ENCODE measurements at regions not wholly inside any gene's neighbourhood (a gene's known extent, or its start where the extent isn't known, plus 50 kb on each side); places are given as distances from the start of the nearest gene placed in this dataset.
"Not testable (repeated sequence)": the region's sequence is repeated elsewhere in the genome, so short reads cannot be mapped to it uniquely, and the experiment has no call there.

DNA sequence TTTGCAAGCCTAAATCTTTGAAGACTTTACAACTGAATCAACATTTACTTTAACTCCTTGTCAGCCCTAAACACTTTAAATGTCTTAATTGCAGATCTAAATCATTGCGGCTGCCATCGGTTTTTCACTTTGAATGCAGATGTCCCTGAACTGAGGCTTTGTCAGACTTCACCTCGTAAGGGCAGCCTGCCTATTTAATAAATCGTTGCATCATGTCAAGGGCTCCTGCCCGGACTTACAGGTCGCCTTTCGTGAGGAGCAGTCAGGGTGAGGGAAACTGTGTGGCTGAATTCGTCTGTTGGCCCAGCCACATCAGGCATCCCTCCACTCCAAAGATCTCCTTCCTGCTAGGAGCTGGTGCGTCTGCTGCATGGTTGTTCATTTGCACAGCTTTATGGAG lies 368.2 kb upstream of the NPVF start:
- DNase-seq (ENCODE audit: insufficient read length, low spot score) (no peak), FAIRE-seq (no peak)
- TF ChIP-seq, protein P1, sequence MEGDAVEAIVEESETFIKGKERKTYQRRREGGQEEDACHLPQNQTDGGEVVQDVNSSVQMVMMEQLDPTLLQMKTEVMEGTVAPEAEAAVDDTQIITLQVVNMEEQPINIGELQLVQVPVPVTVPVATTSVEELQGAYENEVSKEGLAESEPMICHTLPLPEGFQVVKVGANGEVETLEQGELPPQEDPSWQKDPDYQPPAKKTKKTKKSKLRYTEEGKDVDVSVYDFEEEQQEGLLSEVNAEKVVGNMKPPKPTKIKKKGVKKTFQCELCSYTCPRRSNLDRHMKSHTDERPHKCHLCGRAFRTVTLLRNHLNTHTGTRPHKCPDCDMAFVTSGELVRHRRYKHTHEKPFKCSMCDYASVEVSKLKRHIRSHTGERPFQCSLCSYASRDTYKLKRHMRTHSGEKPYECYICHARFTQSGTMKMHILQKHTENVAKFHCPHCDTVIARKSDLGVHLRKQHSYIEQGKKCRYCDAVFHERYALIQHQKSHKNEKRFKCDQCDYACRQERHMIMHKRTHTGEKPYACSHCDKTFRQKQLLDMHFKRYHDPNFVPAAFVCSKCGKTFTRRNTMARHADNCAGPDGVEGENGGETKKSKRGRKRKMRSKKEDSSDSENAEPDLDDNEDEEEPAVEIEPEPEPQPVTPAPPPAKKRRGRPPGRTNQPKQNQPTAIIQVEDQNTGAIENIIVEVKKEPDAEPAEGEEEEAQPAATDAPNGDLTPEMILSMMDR (IDR thresholded peaks at IDR 0.05; ENCODE audit: insufficient read depth, missing control alignments) = no peak

DNA sequence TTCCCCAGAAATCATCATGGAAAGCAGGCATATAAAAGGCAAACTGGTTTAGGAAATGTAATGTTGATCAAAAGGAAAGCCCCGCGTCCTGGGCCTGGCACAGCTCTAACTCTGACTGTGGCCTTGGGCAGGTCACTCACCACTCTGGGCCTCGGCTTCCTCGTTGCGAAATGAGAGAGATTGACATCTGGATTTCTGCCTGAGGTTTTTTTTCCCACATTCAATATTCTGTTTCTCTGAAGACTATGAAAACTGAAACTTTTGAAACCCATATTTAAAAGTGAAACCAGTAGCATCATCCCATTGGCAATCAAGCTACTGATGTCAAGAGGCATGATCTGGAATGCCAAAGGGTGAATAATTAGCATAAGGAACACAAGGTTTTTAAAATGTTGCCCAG lies 369.7 kb upstream of the NPVF start:
- DNase-seq (ENCODE audit: insufficient read length, low spot score) (no peak), FAIRE-seq (no peak)
- TF ChIP-seq, protein P1 (IDR thresholded peaks at IDR 0.05; ENCODE audit: insufficient read depth, missing control alignments) = no peak

DNA sequence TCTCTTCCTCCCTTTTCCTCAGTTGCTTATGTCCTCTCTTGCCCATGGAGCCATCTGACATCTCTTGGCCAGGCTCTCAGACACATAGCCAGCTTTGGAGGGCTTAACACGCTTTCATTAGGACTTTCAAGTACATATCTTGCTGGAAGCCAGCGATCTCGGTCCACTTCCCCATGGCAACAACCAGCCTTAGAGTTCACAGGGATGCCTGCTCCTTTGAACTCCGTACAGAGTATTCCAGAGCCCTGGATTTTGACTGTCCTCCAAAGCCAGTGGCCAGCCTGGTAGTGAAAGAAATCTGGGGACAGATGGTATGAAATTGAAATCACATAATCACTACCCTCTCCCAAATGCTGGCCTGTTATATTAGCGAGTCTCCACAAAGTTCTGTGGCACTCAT lies 370.5 kb upstream of the NPVF start:
- TF ChIP-seq, protein P1 (IDR thresholded peaks at IDR 0.05; ENCODE audit: insufficient read depth, missing control alignments) = no peak
- DNase-seq (ENCODE audit: insufficient read length, low spot score) (no peak), FAIRE-seq (no peak)

DNA sequence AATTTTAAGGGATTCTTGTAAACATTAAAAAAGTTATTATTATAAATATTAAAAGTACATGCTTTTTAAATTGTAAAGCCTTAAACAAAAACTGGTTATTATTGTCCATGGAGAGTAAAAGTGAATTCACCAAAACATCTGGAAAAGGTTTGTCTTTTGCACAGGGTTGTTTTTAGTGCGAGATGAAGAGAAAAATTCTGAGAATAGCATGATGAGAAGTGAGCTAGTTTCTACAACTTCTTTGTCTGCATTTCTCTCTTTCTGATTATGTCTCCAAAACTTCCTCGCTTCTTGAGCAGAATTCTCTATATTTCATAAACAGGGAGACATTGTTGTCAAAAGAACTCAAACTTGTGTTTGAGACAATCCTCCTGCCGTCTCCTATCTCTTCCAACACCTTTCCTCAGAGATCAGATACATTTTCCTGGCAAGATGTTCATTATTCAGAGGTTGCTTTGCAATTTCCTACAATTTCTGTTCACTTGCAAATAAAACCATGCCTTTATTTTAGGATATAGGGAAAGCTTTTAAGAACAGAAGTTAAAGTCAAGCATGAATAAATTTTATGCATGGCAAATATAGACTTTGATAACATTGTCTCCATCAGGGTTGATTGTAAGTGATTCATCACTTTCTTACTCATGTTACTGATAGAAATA lies 372.1 kb upstream of the NPVF start:
- DNase-seq (ENCODE audit: insufficient read length, low spot score) (no peak), FAIRE-seq (no peak)
- TF ChIP-seq, protein P1 (IDR thresholded peaks at IDR 0.05; ENCODE audit: insufficient read depth, missing control alignments) = no peak

DNA sequence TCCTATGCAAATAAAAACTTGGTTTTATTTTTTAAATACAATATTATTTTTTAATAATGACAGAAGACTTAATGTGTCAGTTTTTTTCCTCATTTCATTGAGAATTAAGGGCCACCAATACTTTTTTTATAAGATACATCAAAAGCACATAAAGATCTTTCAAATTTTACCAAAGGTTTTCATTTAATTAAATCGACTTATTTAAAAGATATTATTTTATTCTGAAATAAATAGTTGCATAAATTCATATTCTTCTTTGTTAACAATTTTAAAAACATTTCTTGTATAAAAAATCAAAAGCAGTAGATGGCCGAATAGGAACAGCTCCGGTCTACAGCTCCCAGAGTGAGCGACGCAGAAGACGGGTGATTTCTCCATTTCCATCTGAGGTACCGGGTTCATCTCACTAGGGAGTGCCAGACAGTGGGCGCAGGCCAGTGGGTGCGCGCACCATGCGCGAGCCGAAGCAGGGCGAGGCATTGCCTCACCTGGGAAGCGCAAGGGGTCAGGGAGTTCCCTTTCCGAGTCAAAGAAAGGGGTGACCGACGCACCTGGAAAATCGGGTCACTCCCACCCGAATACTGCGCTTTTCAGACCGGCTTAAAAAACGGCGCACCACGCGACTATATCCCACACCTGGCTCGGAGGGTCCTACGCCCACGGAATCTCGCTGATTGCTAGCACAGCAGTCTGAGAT lies 374.6 kb upstream of the NPVF start:
- FAIRE-seq; DNase-seq (ENCODE audit: insufficient read length, low spot score): not testable (repeated sequence)

DNA sequence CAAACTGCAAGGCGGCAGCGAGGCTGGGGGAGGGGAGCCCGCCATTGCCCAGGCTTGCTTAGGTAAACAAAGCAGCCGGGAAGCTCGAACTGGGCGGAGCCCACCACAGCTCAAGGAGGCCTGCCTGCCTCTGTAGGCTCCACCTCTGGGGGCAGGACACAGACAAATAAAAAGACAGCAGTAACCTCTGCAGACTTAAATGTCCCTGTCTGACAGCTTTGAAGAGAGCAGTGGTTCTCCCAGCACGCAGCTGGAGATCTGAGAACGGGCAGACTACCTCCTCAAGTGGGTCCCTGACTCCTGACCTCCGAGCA lies 375.1 kb upstream of the NPVF start:
- FAIRE-seq; DNase-seq (ENCODE audit: insufficient read length, low spot score): not testable (repeated sequence)

DNA sequence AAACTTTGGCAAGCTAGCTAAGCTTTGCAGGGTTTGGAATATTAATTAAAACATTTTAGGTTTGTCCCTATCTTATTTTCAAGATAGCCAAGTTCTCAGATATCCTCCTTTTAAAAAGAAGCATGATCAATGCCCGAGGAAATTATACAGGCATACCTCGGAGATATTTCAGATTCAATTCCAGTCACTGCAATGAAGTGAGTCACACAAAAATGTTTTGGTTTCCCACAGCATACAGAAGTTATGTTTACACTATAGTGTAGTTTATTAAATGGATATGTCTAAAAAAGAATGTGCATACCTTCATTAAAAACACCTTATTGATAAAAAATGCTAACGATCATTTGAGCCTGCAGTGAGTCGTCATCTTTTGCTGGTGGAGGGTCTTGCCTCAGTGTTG lies 382.9 kb upstream of the NPVF start:
- FAIRE-seq = no peak
- TF ChIP-seq, protein P1 (IDR thresholded peaks at IDR 0.05; ENCODE audit: insufficient read depth, missing control alignments) = no peak

DNA sequence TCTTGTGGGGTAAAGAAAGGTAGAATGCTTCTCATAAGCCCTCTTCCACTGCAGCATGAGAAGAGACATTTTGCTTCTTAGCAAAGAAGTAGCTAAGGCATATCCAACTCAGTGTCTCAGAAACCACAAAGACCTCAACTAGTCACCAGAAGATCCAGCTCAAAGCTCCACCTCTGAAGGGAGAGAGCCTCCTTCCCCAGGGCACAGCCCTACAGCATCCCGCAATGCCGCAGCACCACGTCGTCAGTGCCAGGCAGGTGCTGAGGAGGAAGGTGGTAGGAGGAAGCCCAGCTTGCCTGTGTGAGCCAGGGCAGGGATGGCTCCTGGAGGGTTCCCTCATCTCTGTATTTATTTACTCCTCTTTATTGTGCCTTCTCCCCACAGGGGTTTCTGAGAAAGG lies 385.6 kb upstream of the NPVF start:
- TF ChIP-seq, protein P1 (IDR thresholded peaks at IDR 0.05; ENCODE audit: insufficient read depth, missing control alignments) = no peak
- DNase-seq (ENCODE audit: insufficient read length, low spot score) = no peak
- FAIRE-seq = no peak

More for the DNA sequence above, 382.9 kb upstream of the NPVF start:
- no peak for DNase-seq (ENCODE audit: insufficient read length, low spot score)

Data from D721Med (cell line).